ENCODE measurements at regions not wholly inside any gene's neighbourhood (a gene's known extent, or its start where the extent isn't known, plus 50 kb on each side); places are given as distances from the start of the nearest gene placed in this dataset.

- no peak for TF ChIP-seq CTCF (IDR thresholded peaks at IDR 0.05)
- TF ChIP-seq EP300 (IDR thresholded peaks at IDR 0.05), result no peak
- TF ChIP-seq POLR2AphosphoS5 (IDR thresholded peaks at IDR 0.05), result no peak
- TF ChIP-seq POLR2A (IDR thresholded peaks at IDR 0.05), result no peak
Measured at GRCh38 chr12:130079279-130079678, 83.0 kb upstream of the FZD10 start.

Measured in stomach (tissue), 4 donors.